ENCODE measurements at regions not wholly inside any gene's neighbourhood (a gene's known extent, or its start where the extent isn't known, plus 50 kb on each side); places are given as distances from the start of the nearest gene placed in this dataset.
"Not testable (repeated sequence)": the region's sequence is repeated elsewhere in the genome, so short reads cannot be mapped to it uniquely, and the experiment has no call there.

DNA sequence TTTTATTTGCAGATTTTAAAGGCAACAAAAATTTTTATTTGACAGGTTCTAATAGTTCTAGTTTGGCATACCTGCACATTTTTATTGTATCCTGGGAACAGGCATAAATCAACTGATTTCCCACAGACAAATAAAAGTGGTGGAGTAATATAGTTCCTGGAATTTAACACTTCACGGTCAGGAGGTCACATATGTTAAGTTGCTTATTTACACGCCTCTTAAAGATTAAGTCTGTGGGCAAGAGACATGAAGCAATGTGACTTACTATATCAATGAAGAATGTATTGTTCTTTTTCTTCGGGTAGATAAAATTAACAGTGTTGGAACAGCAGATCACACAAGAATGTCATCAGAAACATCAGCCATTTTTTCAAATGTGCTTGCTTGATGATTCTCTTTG, 558.3 kb downstream of the TTLL7 start:
- not testable (repeated sequence) for H3K27ac Mint-ChIP-seq, H3K36me3 Mint-ChIP-seq, H3K27me3 Mint-ChIP-seq, H3K4me1 Mint-ChIP-seq, ATAC-seq, H3K9me3 Mint-ChIP-seq, H3K4me3 Mint-ChIP-seq

GRCh38 chr1:83440021-83440420, 558.9 kb downstream of the TTLL7 start:
- not testable (repeated sequence) for H3K9me3 Mint-ChIP-seq, H3K27ac Mint-ChIP-seq, H3K27me3 Mint-ChIP-seq, H3K4me1 Mint-ChIP-seq, H3K4me3 Mint-ChIP-seq, H3K36me3 Mint-ChIP-seq, ATAC-seq

GRCh38 chr1:83438316-83438715, 560.6 kb downstream of the TTLL7 start:
- not testable (repeated sequence) for H3K27ac Mint-ChIP-seq, H3K4me1 Mint-ChIP-seq, H3K9me3 Mint-ChIP-seq, ATAC-seq, H3K4me3 Mint-ChIP-seq, H3K36me3 Mint-ChIP-seq, H3K27me3 Mint-ChIP-seq

DNA sequence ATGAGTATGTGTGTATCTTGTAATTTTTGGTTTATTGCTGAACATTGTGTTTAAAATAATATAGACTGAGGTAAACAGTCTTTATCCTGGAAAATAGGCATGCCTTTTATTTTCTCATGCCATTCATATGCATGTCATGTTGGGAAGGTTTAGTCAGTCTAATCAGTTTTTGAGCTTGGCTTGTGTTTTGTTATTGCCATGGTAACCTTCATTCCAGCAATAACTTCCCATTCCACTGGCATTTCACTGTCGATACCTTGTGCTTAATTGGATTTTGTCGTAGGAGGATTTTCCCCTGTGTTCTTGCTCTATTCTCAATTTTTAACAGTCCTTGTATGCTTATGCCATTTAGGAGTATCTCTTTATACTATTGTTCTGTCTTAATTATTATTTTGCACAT, 563.6 kb downstream of the TTLL7 start:
- H3K4me1 Mint-ChIP-seq, H3K9me3 Mint-ChIP-seq, H3K4me3 Mint-ChIP-seq, H3K27ac Mint-ChIP-seq, H3K27me3 Mint-ChIP-seq, H3K36me3 Mint-ChIP-seq, ATAC-seq: not testable (repeated sequence)

DNA sequence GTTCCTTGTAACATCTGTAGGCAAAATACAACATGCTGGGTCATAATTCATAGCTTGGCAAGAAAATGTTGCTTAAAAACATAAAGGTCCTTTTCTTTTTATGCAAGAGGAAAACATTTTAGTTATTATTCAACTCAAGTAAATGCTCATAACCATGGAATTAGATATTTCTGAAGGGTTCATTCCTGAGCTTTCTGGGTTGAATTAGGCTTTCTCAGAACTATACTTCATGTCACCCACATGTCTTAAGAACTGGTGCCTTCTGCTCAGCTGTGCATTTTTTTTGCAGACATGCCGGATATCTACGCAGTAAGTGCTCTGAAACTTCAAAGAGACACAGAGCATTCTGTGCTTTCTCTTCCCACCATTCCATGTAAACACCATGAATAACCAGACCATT, 571.4 kb downstream of the TTLL7 start:
- H3K4me1 Mint-ChIP-seq, H3K36me3 Mint-ChIP-seq, H3K9me3 Mint-ChIP-seq, H3K27ac Mint-ChIP-seq, H3K4me3 Mint-ChIP-seq, H3K27me3 Mint-ChIP-seq, ATAC-seq: not testable (repeated sequence)

DNA sequence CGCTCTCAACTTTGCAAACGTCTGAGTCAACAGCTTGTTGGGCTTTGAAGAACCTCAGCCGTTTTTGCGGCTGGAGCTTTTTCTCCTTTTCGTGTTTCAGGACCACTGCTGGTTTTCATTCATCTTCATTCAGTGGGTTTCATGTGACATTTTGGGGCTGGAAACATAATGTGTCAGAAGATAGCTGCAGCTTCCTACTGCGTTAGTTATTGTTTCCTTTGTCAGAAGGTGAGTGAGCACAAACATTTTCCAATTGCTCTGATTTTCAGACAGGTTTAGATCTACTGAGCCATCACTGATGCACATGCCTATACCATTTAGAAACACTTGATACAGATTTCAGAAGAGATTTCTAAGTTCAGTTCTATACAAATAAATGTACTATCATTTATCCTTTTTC, 575.5 kb downstream of the TTLL7 start:
- H3K4me3 Mint-ChIP-seq, H3K36me3 Mint-ChIP-seq, ATAC-seq, H3K27me3 Mint-ChIP-seq, H3K9me3 Mint-ChIP-seq, H3K4me1 Mint-ChIP-seq, H3K27ac Mint-ChIP-seq: not testable (repeated sequence)

- Mint-ChIP-seq H3K27ac (no peak overlapping the region), H3K9me3 (no peaks in the 10 kb centered on the region)
These were observed 580.4 kb downstream of the TTLL7 start for GRCh38 chr1:83418558-83418957.

GRCh38 chr1:83413839-83414107, 585.2 kb downstream of the TTLL7 start:
- not testable (repeated sequence) for H3K9me3 Mint-ChIP-seq, H3K27me3 Mint-ChIP-seq, H3K36me3 Mint-ChIP-seq, H3K27ac Mint-ChIP-seq, H3K4me1 Mint-ChIP-seq, ATAC-seq, H3K4me3 Mint-ChIP-seq

More at GRCh38 chr1:83418558-83418957, 580.4 kb downstream of the TTLL7 start:
- Mint-ChIP-seq H3K36me3 (no peaks in the 10 kb centered on the region), H3K27me3 (no peaks in the 10 kb centered on the region), H3K4me3 (no peak overlapping the region), H3K4me1 (no peaks in the 10 kb centered on the region)
- ATAC-seq = no peak

- not testable (repeated sequence) for H3K4me1 Mint-ChIP-seq, H3K4me3 Mint-ChIP-seq, H3K36me3 Mint-ChIP-seq, H3K27me3 Mint-ChIP-seq, ATAC-seq, H3K27ac Mint-ChIP-seq, H3K9me3 Mint-ChIP-seq
These were observed 588.1 kb downstream of the TTLL7 start for GRCh38 chr1:83410746-83411413.

GRCh38 chr1:83406693-83407371, 592.1 kb downstream of the TTLL7 start:
- H3K36me3 Mint-ChIP-seq, H3K4me3 Mint-ChIP-seq, H3K9me3 Mint-ChIP-seq, ATAC-seq, H3K4me1 Mint-ChIP-seq, H3K27ac Mint-ChIP-seq, H3K27me3 Mint-ChIP-seq: not testable (repeated sequence)

- H3K36me3 Mint-ChIP-seq, H3K9me3 Mint-ChIP-seq, ATAC-seq, H3K4me3 Mint-ChIP-seq, H3K27me3 Mint-ChIP-seq, H3K4me1 Mint-ChIP-seq, H3K27ac Mint-ChIP-seq: not testable (repeated sequence)
These were observed 593.1 kb downstream of the TTLL7 start for GRCh38 chr1:83405789-83406188.

DNA sequence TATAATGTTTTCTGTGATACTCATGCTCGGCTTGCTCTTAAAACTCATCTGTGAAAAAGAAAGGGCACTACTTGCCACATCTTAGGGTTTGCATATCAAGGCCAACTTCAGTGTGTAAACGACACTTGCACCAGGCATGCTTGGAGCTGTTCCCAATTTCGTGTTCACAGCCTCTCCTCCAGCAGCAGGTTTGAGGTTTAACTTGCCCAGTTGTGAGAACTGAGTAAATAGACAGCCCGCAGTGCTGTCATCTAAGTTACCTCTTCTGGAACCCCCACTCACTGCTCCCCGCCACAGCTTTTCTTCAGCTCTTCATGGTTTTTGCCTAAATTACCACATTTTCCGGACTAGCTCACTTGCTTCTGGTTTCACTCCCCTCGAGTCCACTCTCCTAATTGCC, 595.4 kb downstream of the TTLL7 start:
- not testable (repeated sequence) for H3K27me3 Mint-ChIP-seq, ATAC-seq, H3K4me1 Mint-ChIP-seq, H3K27ac Mint-ChIP-seq, H3K9me3 Mint-ChIP-seq, H3K4me3 Mint-ChIP-seq, H3K36me3 Mint-ChIP-seq

GRCh38 chr1:83401146-83401545, 597.8 kb downstream of the TTLL7 start:
- not testable (repeated sequence) for H3K27me3 Mint-ChIP-seq, H3K36me3 Mint-ChIP-seq, H3K4me1 Mint-ChIP-seq, ATAC-seq, H3K27ac Mint-ChIP-seq, H3K9me3 Mint-ChIP-seq, H3K4me3 Mint-ChIP-seq

DNA sequence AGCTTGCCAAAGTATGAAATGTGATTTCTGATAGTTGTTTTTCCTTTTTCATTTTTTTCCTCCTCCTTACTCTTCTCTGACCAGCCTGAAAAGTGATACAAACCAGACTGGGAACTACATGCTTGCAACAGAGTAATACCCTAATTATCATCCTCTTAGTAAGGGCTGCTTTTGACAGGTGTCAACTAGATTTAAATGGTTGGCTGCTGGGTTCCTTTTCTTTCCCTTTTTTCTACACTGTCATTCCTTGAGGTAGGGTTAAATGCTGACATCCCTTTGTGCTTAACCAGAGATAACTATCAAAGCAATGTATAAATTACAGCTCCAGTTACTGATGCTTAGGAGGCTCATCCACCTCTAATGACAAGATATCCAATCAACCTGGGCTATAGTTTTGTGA, 598.8 kb downstream of the TTLL7 start:
- not testable (repeated sequence) for H3K36me3 Mint-ChIP-seq, ATAC-seq, H3K9me3 Mint-ChIP-seq, H3K27ac Mint-ChIP-seq, H3K27me3 Mint-ChIP-seq, H3K4me1 Mint-ChIP-seq, H3K4me3 Mint-ChIP-seq

DNA sequence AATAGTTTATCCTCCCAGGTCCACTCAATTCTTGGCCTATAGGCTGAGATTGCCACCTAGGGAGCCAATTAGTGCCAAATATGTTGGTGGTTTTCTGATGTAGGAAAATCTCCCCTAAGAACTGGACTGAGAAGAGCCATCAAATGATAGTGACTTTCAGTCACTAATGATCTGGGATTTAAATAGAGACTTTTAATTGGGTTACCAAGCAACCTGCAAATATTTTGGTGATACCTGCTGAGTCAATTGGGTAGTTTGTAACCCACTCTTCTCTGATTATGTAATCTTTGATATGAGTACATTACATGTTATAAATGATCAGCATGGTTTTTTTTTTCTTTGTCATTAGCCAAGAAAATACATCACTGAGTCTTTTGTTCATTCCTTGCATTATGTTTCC, 600.8 kb downstream of the TTLL7 start:
- not testable (repeated sequence) for H3K4me3 Mint-ChIP-seq, H3K27me3 Mint-ChIP-seq, ATAC-seq, H3K9me3 Mint-ChIP-seq, H3K27ac Mint-ChIP-seq, H3K36me3 Mint-ChIP-seq, H3K4me1 Mint-ChIP-seq

DNA sequence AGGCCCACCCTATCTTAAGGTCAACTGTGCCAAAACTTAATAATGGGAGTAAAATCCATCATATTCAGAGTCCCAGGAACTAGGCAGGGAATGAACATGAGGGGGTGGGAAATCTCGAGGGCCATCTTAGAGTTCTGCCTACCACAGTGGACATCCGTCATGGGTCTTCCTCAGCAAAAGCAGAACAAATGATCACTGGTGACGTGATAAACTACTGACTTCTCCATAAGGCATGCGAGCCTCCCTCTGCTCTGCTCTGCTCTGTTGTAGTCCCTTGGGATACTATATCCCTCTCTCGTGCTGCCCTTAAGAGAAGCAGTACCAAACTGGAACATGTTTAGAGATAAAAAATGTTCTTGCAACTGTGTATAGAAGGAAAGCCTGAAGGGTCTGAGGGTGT, 603.8 kb downstream of the TTLL7 start:
- H3K9me3 Mint-ChIP-seq, H3K27ac Mint-ChIP-seq, H3K36me3 Mint-ChIP-seq, H3K4me1 Mint-ChIP-seq, H3K4me3 Mint-ChIP-seq, H3K27me3 Mint-ChIP-seq, ATAC-seq: not testable (repeated sequence)

GRCh38 chr1:83386946-83387345, 612.0 kb downstream of the TTLL7 start:
- H3K27ac Mint-ChIP-seq, H3K4me3 Mint-ChIP-seq, H3K4me1 Mint-ChIP-seq, H3K27me3 Mint-ChIP-seq, H3K9me3 Mint-ChIP-seq, ATAC-seq, H3K36me3 Mint-ChIP-seq: not testable (repeated sequence)
